GM19438 (cell line): ENCODE measurements at regions not wholly inside any gene's neighbourhood (a gene's known extent, or its start where the extent isn't known, plus 50 kb on each side); places are given as distances from the start of the nearest gene placed in this dataset.
"Not testable (repeated sequence)": the region's sequence is repeated elsewhere in the genome, so short reads cannot be mapped to it uniquely, and the experiment has no call there.

Source experiments
- ATAC-seq: cut with Tn5 transposase; IDR thresholded peaks from one replicate; pipeline ENCODE4 v1.9.1; 2021; ENCODE audit warnings: low read depth; ENCODE audit not compliant: unreplicated experiment

DNA sequence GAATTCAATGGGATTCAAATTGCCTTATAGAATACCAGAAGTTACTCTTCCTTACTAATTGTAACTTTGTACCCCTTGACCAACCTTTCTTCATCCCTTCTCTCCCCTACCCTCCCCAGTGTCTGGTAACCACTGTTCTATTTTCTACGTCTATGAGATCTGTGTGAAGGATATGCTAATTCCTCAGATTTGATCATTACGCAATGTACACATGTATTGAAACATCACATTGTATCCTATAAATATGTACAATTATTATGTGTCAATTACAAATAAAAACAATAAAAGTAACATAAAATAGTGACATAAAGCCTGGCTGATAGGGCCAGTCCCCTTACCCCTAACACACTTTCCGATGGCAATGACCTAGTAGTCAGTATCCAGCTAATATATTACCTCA lies 95.1 kb upstream of the GRIA3 start:
- no peak for ATAC-seq

GRCh38 chrX:123093792-123094191 lies 90.3 kb upstream of the GRIA3 start:
- ATAC-seq: no peak

DNA sequence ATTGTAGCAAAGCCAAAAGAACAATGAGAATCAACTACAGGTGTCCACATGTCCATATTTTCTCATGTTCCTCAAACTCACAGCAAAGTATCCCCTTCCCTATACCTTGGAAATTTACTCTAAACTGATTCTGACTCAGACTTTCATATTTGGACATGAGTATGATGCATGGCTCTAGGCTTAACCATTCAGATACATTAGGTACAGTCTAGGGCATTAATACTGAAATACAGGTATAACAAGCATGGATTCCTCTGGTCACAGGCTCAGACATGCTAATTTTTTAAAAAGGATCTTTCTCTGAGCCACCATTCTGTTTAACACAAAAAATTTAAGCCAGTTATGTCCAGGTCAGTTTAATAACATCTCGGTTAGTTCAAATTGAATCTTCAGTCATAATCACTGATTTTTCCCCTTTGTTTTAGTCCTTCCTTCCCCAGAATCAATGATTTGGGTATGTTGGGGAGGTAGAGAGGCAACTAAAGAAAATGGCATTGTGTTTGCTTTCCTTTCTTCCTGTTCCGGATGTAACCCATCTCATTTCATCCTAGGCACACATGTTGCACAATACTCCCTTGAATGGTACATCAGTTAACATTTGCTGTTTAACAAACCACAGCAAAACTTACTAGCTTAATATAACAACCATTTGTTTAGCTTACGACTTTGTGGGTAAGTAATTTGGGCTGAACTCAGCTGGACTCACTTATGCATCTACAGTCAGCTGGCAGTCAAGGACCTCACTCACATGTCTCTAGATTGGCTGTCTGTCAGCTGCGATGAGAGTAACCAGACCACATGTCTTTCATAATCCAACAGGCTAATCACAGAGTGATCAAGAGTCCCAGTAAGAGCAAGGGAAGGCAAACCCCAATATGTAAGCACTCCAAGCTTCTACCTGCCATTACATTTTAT lies 75.3 kb upstream of the GRIA3 start:
- ATAC-seq: no peak

GRCh38 chrX:123121241-123121640 lies 62.8 kb upstream of the GRIA3 start:
- ATAC-seq: no peak

GRCh38 chrX:123129805-123130204 lies 54.3 kb upstream of the GRIA3 start:
- ATAC-seq: not testable (repeated sequence)
